DND-41 (cell line): ENCODE measurements at regions not wholly inside any gene's neighbourhood (a gene's known extent, or its start where the extent isn't known, plus 50 kb on each side); places are given as distances from the start of the nearest gene placed in this dataset.

Experiments used
- ATAC-seq: fragments of 200-7000 bp; cut with Tn5 transposase; 3 replicates; pipeline ENCODE4 v1.9.1; 2021; ENCODE audit warnings: low read depth; ENCODE audit not compliant: insufficient read depth
- DNase-seq: peaks from one replicate; pipeline ENCODE4 v3.0.0-alpha.2; 2020
- H2AFZ ChIP-seq: 2 replicates; pipeline ENCODE4 v1.6.0; 2012; ENCODE audit warnings: low read depth, low read length
- H3K27ac ChIP-seq: 2 replicates; pipeline ENCODE4 v1.5.1; 2012; ENCODE audit warnings: low read length, inconsistent platforms
- H3K27me3 ChIP-seq: fragments of 200-600 bp; sonication (generic); 2 replicates; pipeline ENCODE4 v1.6.0; 2012; ENCODE audit warnings: low read length, mild to moderate bottlenecking, inconsistent platforms; ENCODE audit not compliant: insufficient read depth, poor library complexity
- H3K36me3 ChIP-seq: 2 replicates; pipeline ENCODE4 v1.5.1; 2012; ENCODE audit warnings: low read length, inconsistent platforms; ENCODE audit not compliant: insufficient read depth
- H3K4me1 ChIP-seq: 2 replicates; pipeline ENCODE4 v1.5.1; 2012; ENCODE audit warnings: mild to moderate bottlenecking, low read length; ENCODE audit not compliant: insufficient read depth
- H3K4me2 ChIP-seq: 2 replicates; pipeline ENCODE4 v1.6.0; 2012; ENCODE audit warnings: mild to moderate bottlenecking, moderate library complexity, low read length, inconsistent platforms; ENCODE audit not compliant: insufficient read depth
- H3K4me3 ChIP-seq, 2 experiments: fragments of 200-600 bp in 1 of 2; shearing (Covaris generic) in 1 of 2; 2 replicates each; pipeline ENCODE4 v1.5.1; 2012 to 2016; ENCODE audit warnings: inconsistent platforms in 2 of 2, low read length in 2 of 2, mild to moderate bottlenecking in 2 of 2, low read depth in 1 of 2, moderate library complexity in 1 of 2
- H3K79me2 ChIP-seq: 2 replicates; pipeline ENCODE4 v1.6.0; 2012; ENCODE audit warnings: low read length, inconsistent platforms; ENCODE audit not compliant: insufficient read depth
- H3K9ac ChIP-seq: 2 replicates; pipeline ENCODE4 v1.6.0; 2012; ENCODE audit warnings: low read depth, mild to moderate bottlenecking, inconsistent platforms, low read length, moderate library complexity
- H3K9me3 ChIP-seq: 2 replicates; pipeline ENCODE4 v1.5.1; 2012; ENCODE audit warnings: low read length, moderate library complexity, mild to moderate bottlenecking, inconsistent platforms; ENCODE audit not compliant: insufficient read depth, severe bottlenecking
- H4K20me1 ChIP-seq: 2 replicates; pipeline ENCODE4 v1.6.0; 2012; ENCODE audit warnings: low read length; ENCODE audit not compliant: insufficient read depth
- CTCF ChIP-seq: IDR thresholded peaks from 2 replicates; pipeline ENCODE4 v1.5.1; 2012; ENCODE audit warnings: borderline replicate concordance, low read length, moderate library complexity, mild to moderate bottlenecking; ENCODE audit not compliant: poor library complexity, severe bottlenecking; ENCODE audit errors: extremely low read depth
- EZH2 ChIP-seq: IDR thresholded peaks from 3 replicates; pipeline ENCODE4 v1.6.1; 2012; ENCODE audit warnings: borderline replicate concordance, low read depth, mild to moderate bottlenecking, moderate library complexity, low read length, inconsistent platforms; ENCODE audit not compliant: severe bottlenecking

GRCh38 chr2:193581807-193582206 lies 1387.1 kb upstream of the TMEFF2 start:
- TF ChIP-seq CTCF (no peak), EZH2 (no peak)
- Histone ChIP-seq H4K20me1 (no peaks in the 10 kb centered on the region), H3K79me2 (no peaks in the 10 kb centered on the region), H3K27me3 (no peaks in the 10 kb centered on the region), H3K9ac (no peak overlapping the region), H3K4me2 (no peak overlapping the region), H3K9me3 (peaks cover 4% of the 10 kb centered on the region), H3K27ac (no peak overlapping the region), H2AFZ (no peak overlapping the region), H3K4me3 (no peak overlapping the region), H3K36me3 (no peaks in the 10 kb centered on the region), H3K4me1 (no peaks in the 10 kb centered on the region)
- DNase-seq (no peak), ATAC-seq (no peak)

- H3K79me2 ChIP-seq, result no peaks in the 10 kb centered on the region
- H3K4me3 ChIP-seq, result no peak overlapping the region
- no peak for TF ChIP-seq CTCF
- TF ChIP-seq EZH2, result no peak
- H3K9me3 ChIP-seq, result no peaks in the 10 kb centered on the region
- no peak for ATAC-seq
- H3K4me2 ChIP-seq, result no peak overlapping the region
- no peak overlapping the region for H3K27ac ChIP-seq
- H3K27me3 ChIP-seq, result no peaks in the 10 kb centered on the region
- no peaks in the 10 kb centered on the region for H3K4me1 ChIP-seq
- H3K9ac ChIP-seq, result no peak overlapping the region
- no peak overlapping the region for H2AFZ ChIP-seq
- no peaks in the 10 kb centered on the region for H4K20me1 ChIP-seq
- DNase-seq, result no peak
- H3K36me3 ChIP-seq, result no peaks in the 10 kb centered on the region
Measured at GRCh38 chr2:193580176-193580950, 1385.6 kb upstream of the TMEFF2 start.

GRCh38 chr2:193566886-193567285 lies 1372.2 kb upstream of the TMEFF2 start:
- H3K4me1 ChIP-seq, result no peaks in the 10 kb centered on the region
- no peak overlapping the region for H3K4me3 ChIP-seq
- H3K4me2 ChIP-seq, result no peak overlapping the region
- H2AFZ ChIP-seq, result no peak overlapping the region
- ATAC-seq, result no peak
- TF ChIP-seq EZH2 (no peak), CTCF (no peak)
- no peak for DNase-seq
- H3K27ac ChIP-seq, result no peak overlapping the region
- no peaks in the 10 kb centered on the region for H4K20me1 ChIP-seq
- H3K79me2 ChIP-seq, result no peaks in the 10 kb centered on the region
- H3K9me3 ChIP-seq, result no peaks in the 10 kb centered on the region
- no peaks in the 10 kb centered on the region for H3K36me3 ChIP-seq
- H3K9ac ChIP-seq, result no peak overlapping the region
- no peaks in the 10 kb centered on the region for H3K27me3 ChIP-seq

- no peak for ATAC-seq
- no peak overlapping the region for H2AFZ ChIP-seq
- no peak for DNase-seq
Measured at GRCh38 chr2:193566276-193566675, 1371.5 kb upstream of the TMEFF2 start.

More at GRCh38 chr2:193566276-193566675, 1371.5 kb upstream of the TMEFF2 start:
- Histone ChIP-seq H3K4me3 (no peak overlapping the region), H3K27ac (no peak overlapping the region), H3K9ac (no peak overlapping the region), H3K9me3 (no peaks in the 10 kb centered on the region), H3K36me3 (no peaks in the 10 kb centered on the region), H3K4me2 (no peak overlapping the region), H3K79me2 (no peaks in the 10 kb centered on the region), H4K20me1 (no peaks in the 10 kb centered on the region), H3K4me1 (no peaks in the 10 kb centered on the region), H3K27me3 (no peaks in the 10 kb centered on the region)
- no peak for TF ChIP-seq CTCF
- TF ChIP-seq EZH2, result no peak
